ENCODE measurements at regions not wholly inside any gene's neighbourhood (a gene's known extent, or its start where the extent isn't known, plus 50 kb on each side); places are given as distances from the start of the nearest gene placed in this dataset.

DNA sequence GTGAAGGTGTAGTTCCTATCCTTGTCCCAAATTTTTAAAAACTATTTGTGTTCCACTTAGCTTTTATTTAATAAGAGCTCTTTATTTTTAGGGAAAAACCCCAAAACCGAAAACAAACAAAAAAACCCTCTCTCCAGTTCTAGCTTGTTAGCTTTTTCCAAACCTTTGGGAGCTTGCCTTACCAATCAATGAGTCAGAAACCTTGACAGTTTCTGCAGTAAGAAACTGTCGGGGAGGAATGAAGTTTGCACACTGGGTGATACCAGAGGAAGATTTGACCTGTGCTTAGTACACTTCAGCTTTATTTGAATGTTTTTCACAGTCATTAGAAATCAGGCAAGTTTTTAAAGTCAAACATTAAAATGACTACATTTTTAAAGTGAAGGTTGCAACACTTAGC, 105.0 kb downstream of the FAT3 start (continued):
- no peak for TF ChIP-seq CREB1 (CRISPR knock-in tag; IDR thresholded peaks at IDR 0.05; ENCODE audit: low read depth)
- TF ChIP-seq EZH2 (IDR thresholded peaks at IDR 0.05; ENCODE audit: low read depth, unreplicated experiment): no peak
- TF ChIP-seq, protein P1, sequence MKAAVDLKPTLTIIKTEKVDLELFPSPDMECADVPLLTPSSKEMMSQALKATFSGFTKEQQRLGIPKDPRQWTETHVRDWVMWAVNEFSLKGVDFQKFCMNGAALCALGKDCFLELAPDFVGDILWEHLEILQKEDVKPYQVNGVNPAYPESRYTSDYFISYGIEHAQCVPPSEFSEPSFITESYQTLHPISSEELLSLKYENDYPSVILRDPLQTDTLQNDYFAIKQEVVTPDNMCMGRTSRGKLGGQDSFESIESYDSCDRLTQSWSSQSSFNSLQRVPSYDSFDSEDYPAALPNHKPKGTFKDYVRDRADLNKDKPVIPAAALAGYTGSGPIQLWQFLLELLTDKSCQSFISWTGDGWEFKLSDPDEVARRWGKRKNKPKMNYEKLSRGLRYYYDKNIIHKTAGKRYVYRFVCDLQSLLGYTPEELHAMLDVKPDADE (IDR thresholded peaks at IDR 0.05): no peak
- no peak for TF ChIP-seq EZH2phosphoT487 (IDR thresholded peaks at IDR 0.05; ENCODE audit: unreplicated experiment)
- TF ChIP-seq, protein P2, sequence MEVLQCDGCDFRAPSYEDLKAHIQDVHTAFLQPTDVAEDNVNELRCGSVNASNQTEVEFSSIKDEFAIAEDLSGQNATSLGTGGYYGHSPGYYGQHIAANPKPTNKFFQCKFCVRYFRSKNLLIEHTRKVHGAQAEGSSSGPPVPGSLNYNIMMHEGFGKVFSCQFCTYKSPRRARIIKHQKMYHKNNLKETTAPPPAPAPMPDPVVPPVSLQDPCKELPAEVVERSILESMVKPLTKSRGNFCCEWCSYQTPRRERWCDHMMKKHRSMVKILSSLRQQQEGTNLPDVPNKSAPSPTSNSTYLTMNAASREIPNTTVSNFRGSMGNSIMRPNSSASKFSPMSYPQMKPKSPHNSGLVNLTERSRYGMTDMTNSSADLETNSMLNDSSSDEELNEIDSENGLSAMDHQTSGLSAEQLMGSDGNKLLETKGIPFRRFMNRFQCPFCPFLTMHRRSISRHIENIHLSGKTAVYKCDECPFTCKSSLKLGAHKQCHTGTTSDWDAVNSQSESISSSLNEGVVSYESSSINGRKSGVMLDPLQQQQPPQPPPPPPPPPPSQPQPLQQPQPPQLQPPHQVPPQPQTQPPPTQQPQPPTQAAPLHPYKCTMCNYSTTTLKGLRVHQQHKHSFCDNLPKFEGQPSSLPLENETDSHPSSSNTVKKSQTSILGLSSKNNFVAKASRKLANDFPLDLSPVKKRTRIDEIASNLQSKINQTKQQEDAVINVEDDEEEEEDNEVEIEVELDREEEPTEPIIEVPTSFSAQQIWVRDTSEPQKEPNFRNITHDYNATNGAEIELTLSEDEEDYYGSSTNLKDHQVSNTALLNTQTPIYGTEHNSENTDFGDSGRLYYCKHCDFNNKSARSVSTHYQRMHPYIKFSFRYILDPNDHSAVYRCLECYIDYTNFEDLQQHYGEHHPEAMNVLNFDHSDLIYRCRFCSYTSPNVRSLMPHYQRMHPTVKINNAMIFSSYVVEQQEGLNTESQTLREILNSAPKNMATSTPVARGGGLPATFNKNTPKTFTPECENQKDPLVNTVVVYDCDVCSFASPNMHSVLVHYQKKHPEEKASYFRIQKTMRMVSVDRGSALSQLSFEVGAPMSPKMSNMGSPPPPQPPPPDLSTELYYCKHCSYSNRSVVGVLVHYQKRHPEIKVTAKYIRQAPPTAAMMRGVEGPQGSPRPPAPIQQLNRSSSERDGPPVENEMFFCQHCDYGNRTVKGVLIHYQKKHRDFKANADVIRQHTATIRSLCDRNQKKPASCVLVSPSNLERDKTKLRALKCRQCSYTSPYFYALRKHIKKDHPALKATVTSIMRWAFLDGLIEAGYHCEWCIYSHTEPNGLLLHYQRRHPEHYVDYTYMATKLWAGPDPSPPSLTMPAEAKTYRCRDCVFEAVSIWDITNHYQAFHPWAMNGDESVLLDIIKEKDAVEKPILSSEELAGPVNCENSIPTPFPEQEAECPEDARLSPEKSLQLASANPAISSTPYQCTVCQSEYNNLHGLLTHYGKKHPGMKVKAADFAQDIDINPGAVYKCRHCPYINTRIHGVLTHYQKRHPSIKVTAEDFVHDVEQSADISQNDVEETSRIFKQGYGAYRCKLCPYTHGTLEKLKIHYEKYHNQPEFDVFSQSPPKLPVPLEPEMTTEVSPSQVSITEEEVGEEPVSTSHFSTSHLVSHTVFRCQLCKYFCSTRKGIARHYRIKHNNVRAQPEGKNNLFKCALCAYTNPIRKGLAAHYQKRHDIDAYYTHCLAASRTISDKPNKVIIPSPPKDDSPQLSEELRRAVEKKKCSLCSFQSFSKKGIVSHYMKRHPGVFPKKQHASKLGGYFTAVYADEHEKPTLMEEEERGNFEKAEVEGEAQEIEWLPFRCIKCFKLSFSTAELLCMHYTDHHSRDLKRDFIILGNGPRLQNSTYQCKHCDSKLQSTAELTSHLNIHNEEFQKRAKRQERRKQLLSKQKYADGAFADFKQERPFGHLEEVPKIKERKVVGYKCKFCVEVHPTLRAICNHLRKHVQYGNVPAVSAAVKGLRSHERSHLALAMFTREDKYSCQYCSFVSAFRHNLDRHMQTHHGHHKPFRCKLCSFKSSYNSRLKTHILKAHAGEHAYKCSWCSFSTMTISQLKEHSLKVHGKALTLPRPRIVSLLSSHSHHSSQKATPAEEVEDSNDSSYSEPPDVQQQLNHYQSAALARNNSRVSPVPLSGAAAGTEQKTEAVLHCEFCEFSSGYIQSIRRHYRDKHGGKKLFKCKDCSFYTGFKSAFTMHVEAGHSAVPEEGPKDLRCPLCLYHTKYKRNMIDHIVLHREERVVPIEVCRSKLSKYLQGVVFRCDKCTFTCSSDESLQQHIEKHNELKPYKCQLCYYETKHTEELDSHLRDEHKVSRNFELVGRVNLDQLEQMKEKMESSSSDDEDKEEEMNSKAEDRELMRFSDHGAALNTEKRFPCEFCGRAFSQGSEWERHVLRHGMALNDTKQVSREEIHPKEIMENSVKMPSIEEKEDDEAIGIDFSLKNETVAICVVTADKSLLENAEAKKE (CRISPR knock-in tag; IDR thresholded peaks at IDR 0.05): no peak

DNA sequence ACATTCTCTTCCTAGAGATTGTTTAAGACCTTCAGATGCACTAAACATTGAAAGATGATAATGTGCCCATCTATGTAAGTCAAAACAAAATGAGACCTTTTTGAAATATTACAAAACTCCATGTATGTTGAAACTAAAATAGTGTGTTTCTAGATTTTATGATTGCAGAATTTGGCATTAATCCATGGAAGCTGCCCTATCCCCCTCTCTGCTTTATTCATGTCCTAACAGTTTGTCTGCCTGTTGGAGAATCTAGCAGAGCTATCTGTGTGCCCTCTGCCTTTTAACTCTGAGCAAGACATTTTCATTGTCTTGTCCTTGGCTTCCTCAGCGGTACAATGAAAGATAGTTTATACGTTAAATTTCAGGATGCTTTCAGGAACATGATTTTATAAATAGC, 105.5 kb downstream of the FAT3 start:
- Mint-ChIP-seq H3K4me3 (no peak overlapping the region; the same call in 2 of the 3 replicates), H3K9me3 (no peaks in the 10 kb centered on the region), H3K27me3 (ENCODE audit: insufficient read depth, low read depth, poor library complexity) (peaks cover 5% of the 10 kb centered on the region), H3K27ac (peak overlapping the region; percentile 28; the same call in 1 of the 2 replicates), H3K4me1 (peaks cover 75% of the 10 kb centered on the region), H3K36me3 (ENCODE audit: low read depth) (peaks cover 16% of the 10 kb centered on the region; the same call in 2 of the 3 replicates)
- no peaks in the 10 kb centered on the region; the same call in 1 of the 2 replicates for H3F3A ChIP-seq (replicated peaks; ENCODE audit: low read depth)
- peaks cover 70% of the 10 kb centered on the region for H3K4me1 ChIP-seq (ENCODE audit: insufficient read depth)
- H3K4me3 ChIP-seq: no peak overlapping the region
- no peak overlapping the region for H2AFZ ChIP-seq
- H3K27ac ChIP-seq (ENCODE audit: low read depth): peak overlapping the region; percentile 86
- ATAC-seq (peak; percentile 31), DNase-seq (ENCODE audit: low spot score) (no peak)
- H3K79me2 ChIP-seq (replicated peaks; ENCODE audit: insufficient read depth): peaks cover 72% of the 10 kb centered on the region
- no peaks in the 10 kb centered on the region for H4K20me1 ChIP-seq (replicated peaks; ENCODE audit: insufficient read depth)
- no peaks in the 10 kb centered on the region for H3K27me3 ChIP-seq (ENCODE audit: insufficient read depth)
- H3K9me2 ChIP-seq (ENCODE audit: insufficient read depth): no peaks in the 10 kb centered on the region
- H3K36me3 ChIP-seq (ENCODE audit: insufficient read depth): no peaks in the 10 kb centered on the region
- peak overlapping the region; percentile 65 for H3K4me2 ChIP-seq
- TF ChIP-seq EZH2phosphoT487 (IDR thresholded peaks at IDR 0.05; ENCODE audit: unreplicated experiment): no peak
- no peak for TF ChIP-seq EZH2 (IDR thresholded peaks at IDR 0.05; ENCODE audit: low read depth, unreplicated experiment)
- TF ChIP-seq, protein P2 (CRISPR knock-in tag; IDR thresholded peaks at IDR 0.05): no peak
- TF ChIP-seq NANOG (IDR thresholded peaks at IDR 0.05; ENCODE audit: borderline replicate concordance): no peak
- no peak for TF ChIP-seq ZNF331 (CRISPR knock-in tag; IDR thresholded peaks at IDR 0.05; ENCODE audit: low read depth)
- TF ChIP-seq JUNB (IDR thresholded peaks at IDR 0.05; ENCODE audit: unreplicated experiment): no peak
- no peak for TF ChIP-seq STAT1 (IDR thresholded peaks at IDR 0.05; ENCODE audit: unreplicated experiment)
- TF ChIP-seq CREB1 (CRISPR knock-in tag; IDR thresholded peaks at IDR 0.05; ENCODE audit: low read depth): no peak

Data from GM23338 (cell line).